ENCODE measurements at regions not wholly inside any gene's neighbourhood (a gene's known extent, or its start where the extent isn't known, plus 50 kb on each side); places are given as distances from the start of the nearest gene placed in this dataset.
A peak's percentile ranks its signal among the peaks of the same experiment; 100 is the strongest.

DNA sequence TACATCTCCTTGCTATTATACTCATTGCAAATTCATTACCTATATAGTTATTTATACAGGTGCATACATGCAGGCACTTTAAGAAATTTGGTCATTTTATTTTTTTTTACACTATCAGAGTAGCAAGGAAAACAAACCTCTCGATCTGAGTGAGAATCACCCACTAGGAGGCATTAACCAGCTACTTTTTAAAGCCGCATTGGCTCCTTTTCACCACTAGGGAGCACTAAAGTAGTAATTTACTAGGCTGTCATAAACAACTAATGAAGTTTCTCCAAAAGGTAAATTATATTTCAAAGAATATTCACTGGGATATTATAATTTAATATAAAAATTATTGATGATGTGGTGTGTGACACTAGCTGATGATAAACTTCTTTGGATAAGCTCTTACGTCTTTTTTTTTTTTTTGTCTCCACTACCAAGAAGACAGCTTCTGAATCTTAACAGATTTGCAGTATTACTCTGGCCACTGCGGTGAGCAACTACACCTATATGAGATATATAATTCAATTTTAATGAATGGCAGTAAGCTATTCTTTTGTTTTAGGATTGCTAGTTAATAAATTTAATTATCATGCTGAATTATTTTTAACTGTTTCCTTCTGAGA, 101.9 kb downstream of the NOL4 start:
- TF ChIP-seq, protein P1, sequence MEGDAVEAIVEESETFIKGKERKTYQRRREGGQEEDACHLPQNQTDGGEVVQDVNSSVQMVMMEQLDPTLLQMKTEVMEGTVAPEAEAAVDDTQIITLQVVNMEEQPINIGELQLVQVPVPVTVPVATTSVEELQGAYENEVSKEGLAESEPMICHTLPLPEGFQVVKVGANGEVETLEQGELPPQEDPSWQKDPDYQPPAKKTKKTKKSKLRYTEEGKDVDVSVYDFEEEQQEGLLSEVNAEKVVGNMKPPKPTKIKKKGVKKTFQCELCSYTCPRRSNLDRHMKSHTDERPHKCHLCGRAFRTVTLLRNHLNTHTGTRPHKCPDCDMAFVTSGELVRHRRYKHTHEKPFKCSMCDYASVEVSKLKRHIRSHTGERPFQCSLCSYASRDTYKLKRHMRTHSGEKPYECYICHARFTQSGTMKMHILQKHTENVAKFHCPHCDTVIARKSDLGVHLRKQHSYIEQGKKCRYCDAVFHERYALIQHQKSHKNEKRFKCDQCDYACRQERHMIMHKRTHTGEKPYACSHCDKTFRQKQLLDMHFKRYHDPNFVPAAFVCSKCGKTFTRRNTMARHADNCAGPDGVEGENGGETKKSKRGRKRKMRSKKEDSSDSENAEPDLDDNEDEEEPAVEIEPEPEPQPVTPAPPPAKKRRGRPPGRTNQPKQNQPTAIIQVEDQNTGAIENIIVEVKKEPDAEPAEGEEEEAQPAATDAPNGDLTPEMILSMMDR (IDR thresholded peaks at IDR 0.05; ENCODE audit: extremely low read depth in 1 of 2, insufficient read depth in 1 of 2, low read depth in 1 of 2, low read length in 2 of 2) = peak; percentile 68
- TF ChIP-seq POLR2A (IDR thresholded peaks at IDR 0.05; ENCODE audit: low read depth, low read length) (no peak), EZH2 (IDR thresholded peaks at IDR 0.05; ENCODE audit: borderline replicate concordance, low read depth, low read length, severe bottlenecking) (no peak), FOS (IDR thresholded peaks at IDR 0.05; ENCODE audit: borderline replicate concordance, insufficient read depth, low read length) (no peak), JUN (IDR thresholded peaks at IDR 0.05; ENCODE audit: borderline replicate concordance, insufficient read depth, insufficient read length, low read depth) (no peak)

Data from endothelial cell of umbilical vein (primary cell).